GM18858 (cell line): ENCODE measurements at regions not wholly inside any gene's neighbourhood (a gene's known extent, or its start where the extent isn't known, plus 50 kb on each side); places are given as distances from the start of the nearest gene placed in this dataset.
"Not testable (repeated sequence)": the region's sequence is repeated elsewhere in the genome, so short reads cannot be mapped to it uniquely, and the experiment has no call there.

Experiments used
- ATAC-seq: cut with Tn5 transposase; IDR thresholded peaks from one replicate; pipeline ENCODE4 v1.9.1; 2021; ENCODE audit not compliant: unreplicated experiment

GRCh38 chr6:21741221-21742109 is 147.9 kb downstream of the SOX4 start:
- no peak for ATAC-seq

DNA sequence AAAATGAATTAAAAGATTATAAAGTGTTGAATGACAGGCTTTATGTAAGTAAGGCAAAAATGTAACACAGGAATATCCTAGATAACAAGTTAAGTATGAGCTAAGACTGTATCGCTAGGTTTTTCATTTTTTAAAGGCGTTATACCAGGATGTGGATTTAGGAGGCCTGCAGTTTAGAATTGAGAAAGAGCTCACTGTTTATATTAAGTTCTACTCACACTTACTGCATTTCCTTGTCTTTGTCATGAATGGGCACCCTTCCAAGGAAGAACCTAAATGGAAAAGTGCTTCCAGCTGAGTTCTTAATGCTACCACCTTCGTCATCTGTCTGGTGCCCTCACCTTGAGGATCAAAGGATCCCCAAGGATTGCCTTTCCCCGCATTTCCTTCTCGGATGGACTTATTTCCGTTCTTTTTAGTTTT is 148.7 kb downstream of the SOX4 start:
- ATAC-seq, result no peak

- ATAC-seq, result no peak
Observed at GRCh38 chr6:21744331-21744730, 150.8 kb downstream of the SOX4 start.

DNA sequence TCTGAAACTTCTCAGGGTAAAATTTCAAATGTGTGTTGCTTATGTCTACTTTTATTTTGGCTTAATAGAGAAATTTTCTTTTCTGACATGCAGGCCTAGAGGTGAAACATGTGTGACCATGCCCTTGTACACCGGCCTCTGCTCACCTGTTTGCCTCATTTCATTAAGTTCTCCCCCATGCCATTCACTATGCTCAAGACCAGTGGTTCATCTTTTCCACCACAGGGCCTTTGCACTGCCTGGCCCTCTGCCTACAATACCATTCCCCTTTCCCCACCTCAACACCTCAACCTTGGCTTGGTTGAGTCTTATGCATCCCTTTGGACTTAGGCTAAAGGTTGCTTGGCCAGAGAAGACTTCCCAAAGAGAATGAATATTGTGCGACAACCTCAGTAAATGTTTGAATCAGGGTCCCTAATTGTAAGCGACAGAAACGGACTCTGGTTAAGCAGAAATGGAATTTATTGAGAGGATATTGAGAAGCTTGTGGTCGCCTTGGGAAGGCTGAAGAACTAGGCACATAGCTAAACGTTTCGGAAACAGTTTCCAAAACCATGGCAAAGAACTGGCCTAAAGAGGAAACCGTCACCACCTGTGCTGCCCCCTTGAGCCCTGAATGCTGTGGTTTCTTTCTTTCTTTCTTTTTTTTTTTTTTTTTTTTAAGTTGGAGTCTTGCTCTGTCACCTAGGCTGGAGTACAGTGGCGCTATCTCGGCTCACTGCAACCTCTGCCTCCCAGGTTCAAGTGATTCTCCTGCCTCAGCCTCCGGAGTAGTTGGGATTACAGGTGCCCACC is 152.2 kb downstream of the SOX4 start:
- ATAC-seq, result no peak

- ATAC-seq, result no peak
Observed at GRCh38 chr6:21747441-21747840, 153.9 kb downstream of the SOX4 start.

GRCh38 chr6:21748343-21749056 is 154.9 kb downstream of the SOX4 start:
- ATAC-seq, result no peak

- ATAC-seq, result no peak
Observed at GRCh38 chr6:21749754-21750153, 156.2 kb downstream of the SOX4 start.

DNA sequence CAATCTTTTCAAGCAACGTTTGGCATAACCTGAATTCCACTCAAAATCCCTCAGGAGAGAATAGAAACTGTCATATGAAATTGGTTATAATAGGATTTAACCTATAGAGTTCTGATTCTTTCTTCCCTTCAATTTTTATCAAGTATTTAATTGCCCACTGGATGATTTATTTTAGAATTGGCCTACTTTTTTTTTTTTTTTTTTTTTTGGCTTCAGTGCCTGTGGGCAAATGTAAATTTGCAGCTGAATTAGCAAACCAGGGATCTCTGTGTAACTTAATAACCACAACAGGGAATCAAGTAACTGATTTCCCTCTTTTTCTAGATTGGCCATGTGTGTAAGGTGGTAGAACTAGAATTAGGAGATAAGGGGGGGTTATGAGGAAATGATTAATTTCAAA is 157.0 kb downstream of the SOX4 start:
- no peak for ATAC-seq

GRCh38 chr6:21751608-21752007 is 158.1 kb downstream of the SOX4 start:
- ATAC-seq, result no peak

GRCh38 chr6:21752054-21752811 is 158.7 kb downstream of the SOX4 start:
- no peak for ATAC-seq

GRCh38 chr6:21753241-21754108 is 159.9 kb downstream of the SOX4 start:
- ATAC-seq, result no peak

GRCh38 chr6:21754891-21755290 is 161.3 kb downstream of the SOX4 start:
- ATAC-seq, result no peak

- ATAC-seq, result no peak
Observed at GRCh38 chr6:21756487-21756886, 162.9 kb downstream of the SOX4 start.

GRCh38 chr6:21757392-21757791 is 163.8 kb downstream of the SOX4 start:
- not testable (repeated sequence) for ATAC-seq

DNA sequence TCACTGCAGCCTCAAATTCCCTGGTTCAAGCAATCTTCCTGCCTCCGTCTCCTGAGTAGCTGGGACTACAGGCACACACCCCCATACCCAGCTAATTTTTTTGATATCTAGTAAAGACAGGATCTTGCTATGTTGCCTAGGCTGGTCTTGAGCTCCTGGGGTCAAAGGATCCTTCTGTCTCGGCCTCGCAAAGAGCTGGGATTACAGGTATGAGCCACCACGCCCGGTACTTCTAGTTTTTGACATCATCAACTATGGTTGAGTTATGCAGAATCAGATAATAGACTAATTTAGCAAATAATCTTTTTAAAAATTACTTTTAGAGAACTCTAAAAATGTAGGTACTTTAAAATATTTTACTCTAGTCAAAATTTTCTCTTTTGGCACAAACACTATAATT is 166.2 kb downstream of the SOX4 start:
- ATAC-seq, result no peak

DNA sequence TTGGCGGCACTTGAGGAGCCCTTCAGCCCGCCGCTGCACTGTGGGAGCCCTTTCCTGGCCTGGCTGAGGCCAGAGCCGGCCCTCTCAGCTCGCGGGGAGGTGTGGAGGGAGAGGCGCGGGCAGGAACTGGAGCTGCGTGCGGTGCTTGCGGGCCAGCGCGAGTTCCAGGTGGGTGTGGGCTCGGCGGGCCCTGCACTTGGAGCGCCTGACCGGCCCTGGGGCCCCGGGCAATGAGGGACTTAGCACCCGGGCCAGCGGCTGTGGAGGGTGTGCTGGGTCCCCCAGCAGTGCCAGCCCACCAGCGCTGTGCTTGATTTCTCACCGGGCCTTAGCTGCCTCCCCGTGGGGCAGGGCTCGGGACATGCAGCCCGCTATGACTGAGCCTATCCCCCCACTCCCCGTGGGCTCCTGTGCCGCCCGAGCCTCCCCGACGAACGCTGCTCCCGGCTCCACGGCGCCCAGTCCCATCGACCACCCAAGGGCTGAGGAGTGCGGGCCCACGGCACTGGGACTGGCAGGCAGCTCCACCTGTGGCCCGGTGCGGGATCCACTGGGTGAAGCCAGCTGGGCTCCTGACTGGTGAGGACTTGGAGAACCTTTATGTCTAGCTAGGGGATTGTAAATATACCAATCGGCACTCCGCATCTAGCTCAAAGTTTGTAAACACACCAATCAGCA is 167.6 kb downstream of the SOX4 start:
- not testable (repeated sequence) for ATAC-seq

DNA sequence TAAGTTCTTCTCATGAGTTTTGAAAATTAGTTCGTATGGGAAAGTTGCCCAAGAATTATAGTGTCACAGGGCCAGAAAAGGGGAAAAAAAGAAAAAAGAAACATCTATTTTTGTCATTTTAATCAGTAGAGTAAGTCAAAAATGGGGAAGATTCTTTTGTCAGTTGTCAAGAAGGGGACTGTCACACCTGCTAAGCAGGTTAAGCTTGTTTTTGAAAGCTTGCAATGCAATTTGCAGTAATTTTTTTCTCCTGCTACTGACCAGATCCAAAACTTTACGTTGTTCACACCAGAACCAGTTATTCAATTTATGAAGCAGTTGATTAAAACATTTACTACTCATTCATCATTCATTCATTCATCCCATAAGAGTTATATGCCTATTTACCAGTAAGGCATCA is 171.4 kb downstream of the SOX4 start:
- ATAC-seq, result no peak

DNA sequence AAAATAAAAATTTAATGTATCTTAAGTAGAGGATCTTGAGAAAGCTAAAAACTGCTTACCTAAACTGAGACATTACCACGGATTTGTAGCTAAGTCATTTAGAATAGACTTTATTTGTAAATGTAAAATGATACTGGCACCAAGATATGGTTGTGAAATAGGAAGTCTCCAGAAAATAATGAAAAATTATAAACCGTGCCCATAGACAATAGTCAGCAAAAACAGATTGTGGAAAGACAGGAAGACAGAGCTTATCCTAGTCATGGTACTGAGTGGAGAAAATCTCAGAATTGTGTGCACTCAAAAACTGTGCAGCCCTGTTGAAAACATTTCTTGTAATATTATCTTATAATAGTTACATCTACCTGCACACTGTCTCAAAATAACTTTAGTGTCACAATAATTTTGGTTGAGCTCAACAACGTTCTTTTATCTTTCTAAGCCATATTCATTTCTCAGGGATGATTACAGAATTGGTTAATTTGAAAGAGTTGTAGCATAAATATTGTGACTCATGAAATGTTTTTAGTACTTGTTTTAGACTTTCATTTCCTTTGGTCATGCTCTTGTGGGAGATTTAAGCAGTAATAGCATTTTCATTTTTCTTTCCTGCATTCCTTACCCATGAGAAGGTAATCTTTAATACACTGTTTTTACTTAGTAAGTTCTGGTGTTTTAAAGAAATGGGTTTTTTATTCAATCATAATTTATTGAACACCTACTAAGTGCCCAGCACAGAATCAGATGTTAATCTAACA is 174.5 kb downstream of the SOX4 start:
- no peak for ATAC-seq
